ENCODE measurements at regions not wholly inside any gene's neighbourhood (a gene's known extent, or its start where the extent isn't known, plus 50 kb on each side); places are given as distances from the start of the nearest gene placed in this dataset.
"Not testable (repeated sequence)": the region's sequence is repeated elsewhere in the genome, so short reads cannot be mapped to it uniquely, and the experiment has no call there.

- no peak for DNase-seq (ENCODE audit: low read depth in 2 of 2)
Measured at GRCh38 chr10:57336865-57337264, 930.8 kb downstream of the IPMK start.

GRCh38 chr10:57336341-57336740 lies 931.4 kb downstream of the IPMK start:
- DNase-seq (ENCODE audit: low read depth in 2 of 2) = no peak

DNA sequence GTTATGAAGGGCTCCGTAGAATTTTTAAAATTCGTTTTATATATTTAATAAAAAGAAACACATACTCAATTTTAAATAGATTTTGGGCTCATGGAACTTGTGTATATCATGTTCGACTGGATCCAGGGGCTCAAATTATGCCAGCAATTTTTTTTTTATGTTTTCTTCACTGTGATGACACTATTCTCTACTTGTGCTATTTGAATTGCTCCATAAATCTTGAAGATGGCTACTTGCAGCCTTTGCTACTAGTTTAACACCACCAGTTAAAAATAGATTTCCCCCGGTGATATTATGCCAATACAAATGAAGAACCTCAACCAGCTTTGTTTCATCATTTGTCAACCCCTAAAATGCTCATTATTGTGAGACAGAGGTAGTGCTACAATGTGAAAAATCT lies 933.2 kb downstream of the IPMK start:
- no peak for DNase-seq (ENCODE audit: low read depth in 2 of 2)

DNA sequence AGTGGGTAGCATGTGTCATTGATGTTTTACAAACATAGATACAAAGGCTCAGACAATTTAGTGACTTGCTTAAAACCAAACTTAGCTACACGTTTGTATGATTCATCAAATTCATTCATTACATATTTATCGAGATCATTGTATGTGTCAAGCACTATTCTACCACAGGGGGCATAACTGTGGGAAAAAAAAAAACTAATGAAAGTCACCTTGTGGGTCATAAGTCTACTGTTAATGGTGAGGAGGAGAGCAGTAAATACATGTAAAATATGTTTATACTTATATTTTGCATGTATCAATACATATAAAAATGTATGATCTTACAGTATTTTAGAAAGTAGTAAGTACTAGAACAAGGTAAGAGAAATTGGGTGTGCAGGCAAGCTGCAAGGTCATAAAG lies 933.8 kb downstream of the IPMK start:
- DNase-seq (ENCODE audit: low read depth in 2 of 2) = no peak

DNA sequence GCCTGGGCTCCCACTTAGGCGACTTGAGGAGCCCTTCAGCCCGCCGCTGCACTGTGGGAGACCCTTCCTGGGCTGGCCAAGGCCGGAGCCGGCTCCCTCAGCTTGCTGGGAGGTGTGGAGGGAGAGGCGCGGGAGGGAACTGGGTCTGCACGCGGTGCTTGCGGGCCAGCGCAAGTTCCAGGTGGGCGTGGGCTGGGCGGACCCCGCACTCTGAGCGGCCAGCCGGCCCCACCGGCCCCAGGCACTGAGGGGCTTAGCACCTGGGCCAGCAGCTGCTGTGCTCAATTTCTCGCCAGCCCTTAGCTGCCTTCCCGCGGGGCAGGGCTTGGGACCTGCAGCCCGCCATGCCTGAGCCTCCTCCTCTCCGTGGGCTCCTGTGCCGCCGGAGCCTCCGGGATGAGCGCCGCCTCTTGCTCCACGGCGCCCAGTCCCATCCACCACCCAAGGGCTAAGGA lies 946.3 kb downstream of the IPMK start:
- DNase-seq (ENCODE audit: low read depth in 2 of 2) = not testable (repeated sequence)

DNA sequence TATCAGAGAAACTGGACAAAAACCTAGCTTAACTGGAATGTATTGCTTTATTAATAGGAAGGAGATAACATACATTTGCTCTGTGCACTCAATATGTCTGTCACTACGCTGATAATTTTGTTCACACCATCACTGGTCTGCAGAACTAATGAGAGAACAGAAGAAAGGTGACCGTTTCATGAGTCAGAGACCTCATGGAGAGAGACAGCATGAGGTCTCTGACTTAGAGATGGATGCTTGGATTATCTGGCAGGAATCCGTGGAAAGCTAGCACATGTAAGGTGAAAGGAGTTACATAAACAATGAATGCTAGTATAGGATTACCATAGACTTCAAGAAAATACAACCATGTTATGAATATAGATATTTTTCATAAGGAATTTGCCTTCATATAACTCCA lies 947.3 kb downstream of the IPMK start:
- DNase-seq (ENCODE audit: low read depth in 2 of 2) = no peak

DNA sequence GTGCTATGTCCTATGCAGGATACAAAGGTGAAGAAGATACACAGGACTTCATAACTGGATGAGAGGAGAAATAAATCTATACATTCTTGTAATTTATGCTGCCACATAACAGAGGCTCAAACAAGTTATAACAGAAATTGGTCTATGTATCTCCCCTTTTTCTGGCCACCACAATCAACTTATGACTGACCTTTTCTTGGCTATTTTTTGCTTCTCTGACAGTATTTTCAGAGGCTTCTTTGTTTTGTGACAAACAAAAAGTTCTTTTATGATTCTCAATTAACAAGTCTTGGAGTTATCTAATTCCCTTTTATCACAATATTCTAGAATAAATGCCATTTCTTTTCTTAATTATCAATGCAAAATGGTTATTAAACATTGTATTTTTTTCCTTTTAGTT lies 953.0 kb upstream of the ZWINT start:
- no peak for DNase-seq (ENCODE audit: low read depth in 2 of 2)

DNA sequence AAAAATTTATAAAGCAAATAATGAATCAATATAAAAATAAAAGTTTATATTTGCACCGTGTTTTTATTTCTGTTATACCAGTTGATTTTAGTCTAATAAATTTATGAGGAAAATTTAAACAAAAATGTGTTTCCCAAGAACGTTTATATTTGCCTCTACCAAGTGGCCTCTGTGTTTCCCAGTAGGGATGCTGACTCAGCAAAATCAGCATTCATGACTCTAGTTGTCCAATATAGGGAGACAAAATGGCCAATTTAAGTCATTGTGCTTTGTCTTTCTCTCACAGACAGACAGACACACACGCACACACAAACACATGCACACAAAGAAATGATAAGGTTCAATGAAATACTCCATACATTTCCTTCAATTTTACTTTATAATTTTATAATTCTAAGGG lies 942.5 kb upstream of the ZWINT start:
- DNase-seq (ENCODE audit: low read depth in 2 of 2) = no peak

- no peak for DNase-seq (ENCODE audit: low read depth in 2 of 2)
Measured at GRCh38 chr10:57300718-57301117, 939.7 kb upstream of the ZWINT start.

GRCh38 chr10:57294698-57295097 lies 933.6 kb upstream of the ZWINT start:
- DNase-seq (ENCODE audit: low read depth in 2 of 2) = no peak

GRCh38 chr10:57288754-57289153 lies 927.7 kb upstream of the ZWINT start:
- no peak for DNase-seq (ENCODE audit: low read depth in 2 of 2)

- no peak for DNase-seq (ENCODE audit: low read depth in 2 of 2)
Measured at GRCh38 chr10:57262892-57263291, 901.8 kb upstream of the ZWINT start.

DNA sequence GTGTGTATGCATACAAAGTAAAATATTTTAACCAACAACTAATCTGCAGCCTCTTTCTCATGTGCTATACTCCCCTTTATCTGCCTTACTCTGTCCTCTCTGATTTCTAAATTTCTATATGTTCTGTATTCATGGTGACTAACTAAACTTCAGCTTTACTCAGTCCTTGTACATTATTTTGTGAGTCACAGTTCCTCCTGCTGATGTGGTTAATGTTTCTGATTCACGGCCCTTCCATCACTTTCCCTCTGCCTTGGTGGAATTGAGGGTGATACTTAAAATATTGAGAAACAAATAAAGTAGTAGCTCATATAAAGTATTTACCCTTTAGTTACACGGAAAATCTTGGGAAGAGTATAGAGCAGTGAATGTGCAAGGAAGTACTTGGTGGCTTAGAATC lies 899.1 kb upstream of the ZWINT start:
- DNase-seq (ENCODE audit: low read depth in 2 of 2) = no peak

DNA sequence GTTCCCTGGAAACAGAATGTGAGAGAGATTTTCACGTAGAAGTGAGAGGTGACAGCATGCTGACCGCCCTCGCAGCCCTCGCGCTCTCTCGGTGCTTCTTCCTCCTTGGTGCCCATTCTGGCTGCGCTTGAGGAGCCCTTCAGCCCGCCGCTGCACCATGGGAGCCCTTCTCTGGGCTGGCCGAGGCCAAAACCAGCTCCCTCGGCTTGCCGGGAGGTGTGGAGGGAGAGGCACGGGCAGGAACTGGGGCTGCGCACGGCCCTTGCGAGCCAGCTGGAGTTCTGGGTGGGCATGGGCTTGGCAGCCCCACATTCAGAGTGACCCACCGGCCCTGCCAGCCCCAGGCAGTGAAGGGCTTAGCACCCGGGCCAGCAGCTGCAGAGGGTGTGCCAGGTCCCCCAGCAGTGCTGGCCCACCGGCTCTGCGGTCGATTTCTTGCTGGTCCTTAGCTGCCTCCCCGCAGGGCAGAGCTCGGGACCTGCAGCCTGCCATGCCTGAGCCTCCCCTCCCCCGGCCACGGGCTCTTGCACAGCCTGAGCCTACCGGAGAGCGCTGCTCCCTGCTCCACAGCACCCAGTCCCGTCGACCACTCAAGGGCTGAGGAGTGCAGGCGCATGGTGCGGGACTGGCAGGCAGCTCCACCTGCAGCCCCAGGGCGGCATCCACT lies 888.7 kb upstream of the ZWINT start:
- no peak for DNase-seq (ENCODE audit: low read depth in 2 of 2)

GRCh38 chr10:57247271-57247670 lies 886.2 kb upstream of the ZWINT start:
- DNase-seq (ENCODE audit: low read depth in 2 of 2) = no peak

DNA sequence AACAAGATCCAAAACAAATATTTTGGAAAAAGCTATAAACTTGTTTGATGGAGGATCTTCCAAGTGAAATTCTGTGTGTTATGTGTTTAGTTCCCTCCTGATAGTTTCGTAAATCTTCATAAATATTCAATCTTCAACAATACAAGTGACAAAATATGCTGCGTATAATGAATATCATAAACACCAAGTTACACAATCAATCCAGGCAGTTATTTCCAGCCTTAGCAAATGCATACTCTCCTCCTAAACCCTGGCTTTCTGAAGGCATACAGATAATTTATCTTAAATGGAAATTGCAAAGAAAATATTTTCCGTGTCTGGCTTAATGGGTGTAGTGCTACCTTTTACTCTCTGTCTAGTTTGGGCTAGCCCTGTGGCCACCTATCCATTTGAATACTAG lies 864.9 kb upstream of the ZWINT start:
- no peak for DNase-seq (ENCODE audit: low read depth in 2 of 2)

- no peak for DNase-seq (ENCODE audit: low read depth in 2 of 2)
Measured at GRCh38 chr10:57224811-57225210, 863.8 kb upstream of the ZWINT start.

GRCh38 chr10:57222603-57223002 lies 861.5 kb upstream of the ZWINT start:
- DNase-seq (ENCODE audit: low read depth in 2 of 2) = no peak

DNA sequence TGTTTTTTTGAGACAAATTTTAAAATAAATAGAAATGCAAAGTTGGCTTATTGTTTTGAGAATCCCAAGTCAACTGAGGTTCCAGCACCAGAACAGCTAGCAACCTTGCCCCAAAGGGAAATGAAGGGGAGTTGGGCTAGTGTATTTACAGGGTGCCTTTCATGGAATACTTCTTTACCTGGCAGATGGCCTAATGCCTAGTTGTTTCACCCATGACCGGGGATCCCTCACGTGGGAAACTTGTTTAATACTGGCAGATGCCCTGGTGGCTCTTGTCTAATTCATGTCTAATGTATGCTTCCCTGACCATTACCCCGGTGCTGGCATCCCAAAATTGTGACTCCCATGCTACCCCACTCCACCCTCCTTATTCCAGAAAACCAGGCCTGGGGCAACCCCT lies 861.1 kb upstream of the ZWINT start:
- DNase-seq (ENCODE audit: low read depth in 2 of 2) = no peak

DNA sequence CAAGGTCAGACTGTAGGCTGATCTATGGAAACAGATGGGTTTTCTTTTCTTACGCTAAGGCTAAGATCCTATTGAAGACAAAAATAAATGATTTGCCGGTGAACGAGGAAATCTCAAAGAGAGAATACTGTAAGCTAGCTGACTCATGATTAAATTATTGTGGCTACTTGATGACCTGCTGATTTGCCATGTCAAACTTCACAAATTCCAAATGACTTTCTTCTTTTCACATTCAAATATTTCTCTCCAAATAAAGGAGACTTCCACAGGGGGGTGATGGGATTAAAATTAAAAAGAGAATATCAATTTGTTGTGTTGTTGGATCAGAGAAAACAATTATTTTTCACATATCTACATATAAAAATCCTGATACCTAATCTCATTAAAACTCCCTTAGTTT lies 860.6 kb upstream of the ZWINT start:
- DNase-seq (ENCODE audit: low read depth in 2 of 2) = no peak

GRCh38 chr10:57218382-57218781 lies 857.3 kb upstream of the ZWINT start:
- no peak for DNase-seq (ENCODE audit: low read depth in 2 of 2)

GRCh38 chr10:57202356-57202755 lies 841.3 kb upstream of the ZWINT start:
- DNase-seq (ENCODE audit: low read depth in 2 of 2) = no peak

DNA sequence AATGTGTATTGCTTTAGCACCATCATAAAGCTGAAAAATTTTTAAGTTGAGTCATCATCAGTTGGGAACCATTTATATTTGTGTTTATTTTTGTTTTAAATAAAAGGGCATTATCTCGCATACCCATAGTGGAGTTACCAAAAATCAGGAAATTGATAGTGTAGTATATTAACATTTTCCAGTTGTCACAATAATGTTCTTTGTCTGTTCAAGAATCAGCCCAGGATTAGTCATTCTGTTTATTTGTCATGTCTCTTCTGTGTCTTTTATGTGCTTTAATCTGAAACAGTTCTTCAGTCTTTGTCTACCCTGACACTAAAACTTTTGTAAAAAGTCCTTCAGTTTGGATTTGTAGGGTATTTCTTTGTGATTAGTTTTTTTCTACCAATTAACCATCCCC lies 827.8 kb upstream of the ZWINT start:
- no peak for DNase-seq (ENCODE audit: low read depth in 2 of 2)

DNA sequence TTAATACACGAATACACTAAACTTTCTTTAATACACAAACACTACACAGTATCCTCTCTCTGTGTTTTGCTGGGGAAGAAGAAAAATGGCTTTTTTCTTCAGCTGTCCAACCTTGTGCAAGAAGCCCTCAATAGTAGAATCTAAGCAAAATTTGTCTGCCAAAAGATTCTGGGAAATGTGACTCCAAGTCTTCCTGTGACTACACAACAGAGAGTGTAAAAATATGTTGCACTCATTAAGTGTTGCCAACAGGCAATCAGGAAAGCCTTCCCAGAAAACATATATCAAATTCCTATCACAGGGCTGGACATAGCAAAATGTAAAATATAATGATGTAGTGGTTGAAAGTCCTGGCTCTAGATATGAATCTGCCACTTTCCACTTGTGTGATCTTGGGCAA lies 825.1 kb upstream of the ZWINT start:
- DNase-seq (ENCODE audit: low read depth in 2 of 2) = no peak

Data from stimulated activated CD8-positive, alpha-beta memory T cell treated with anti-CD3 and anti-CD28 coated beads, Interleukin-15, amount 100 ng/mL, for 48 hours (primary cell).